NCI-H2227 treated with DMSO at 0.1 percent for 48 hours (cell line): ENCODE measurements at regions not wholly inside any gene's neighbourhood (a gene's known extent, or its start where the extent isn't known, plus 50 kb on each side); places are given as distances from the start of the nearest gene placed in this dataset.

Experiments
- DNase-seq: peaks from one replicate; lab custom pipeline; 2025; lab: John Stamatoyannopoulos, UW

DNA sequence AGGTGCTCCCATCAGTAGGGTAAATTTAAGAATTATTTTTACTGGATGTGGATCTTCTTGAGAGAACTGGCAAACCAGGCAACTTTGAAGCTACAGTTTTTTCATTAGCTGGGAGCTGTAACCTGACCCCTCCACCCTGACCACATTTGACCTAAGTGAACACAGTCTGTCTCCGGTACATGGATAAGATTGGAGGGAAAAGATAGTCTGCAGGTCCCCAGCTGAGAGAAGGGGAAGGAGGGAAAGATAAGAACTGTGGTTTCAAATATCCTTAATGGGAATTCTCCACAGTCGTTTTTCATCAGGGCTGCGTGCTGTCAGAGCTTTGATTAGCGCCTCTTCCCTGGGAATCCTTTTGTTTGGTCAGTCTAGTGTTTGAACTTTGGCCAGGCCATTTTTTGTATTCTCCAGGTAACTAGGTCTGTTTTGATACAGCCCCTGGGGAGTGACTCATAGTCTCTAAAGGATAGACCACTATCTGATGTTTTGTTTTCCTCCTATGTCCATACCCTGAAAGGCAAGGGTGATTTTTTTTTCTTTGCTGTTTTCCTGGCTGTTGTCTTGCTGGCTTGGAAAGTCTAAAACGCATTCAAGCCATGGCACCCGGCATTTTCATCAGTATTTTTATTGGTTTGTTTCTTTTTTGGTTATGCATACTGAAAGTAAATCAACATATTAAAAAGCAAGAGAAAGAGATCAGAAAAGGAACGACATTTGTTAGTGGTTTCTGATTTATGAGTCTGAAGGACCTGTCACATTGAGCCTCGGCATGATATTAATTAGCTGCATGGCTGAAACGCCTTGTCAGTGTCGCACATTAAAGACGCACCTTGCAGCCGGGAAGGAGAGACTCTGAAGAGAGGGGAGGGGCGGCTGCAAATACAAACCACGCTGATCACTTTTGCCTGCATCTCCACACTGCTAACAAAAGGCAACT, 183.4 kb upstream of the FN1 start:
- peak; percentile 90 for DNase-seq

GRCh38 chr2:215618145-215618544, 182.3 kb upstream of the FN1 start:
- DNase-seq, result no peak

GRCh38 chr2:215617060-215617824, 181.4 kb upstream of the FN1 start:
- no peak for DNase-seq

DNA sequence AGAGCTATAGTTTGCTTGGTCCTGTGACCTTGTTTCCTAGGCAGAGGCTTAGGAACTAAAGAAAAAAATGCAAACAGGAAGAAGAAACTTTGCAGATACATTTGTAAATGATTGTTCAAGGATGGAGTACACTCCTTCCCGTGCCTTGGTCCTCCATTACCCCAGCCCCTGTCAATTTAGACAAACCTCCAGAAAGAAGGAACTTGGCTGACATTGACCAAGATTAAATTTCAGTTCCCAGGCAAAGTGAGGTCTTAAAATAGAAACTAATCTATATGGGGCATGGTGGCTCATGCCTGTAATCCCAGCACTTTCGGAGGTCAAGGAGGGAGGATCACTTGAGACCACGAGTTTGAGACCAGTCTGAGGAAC, 179.9 kb upstream of the FN1 start:
- no peak for DNase-seq

DNA sequence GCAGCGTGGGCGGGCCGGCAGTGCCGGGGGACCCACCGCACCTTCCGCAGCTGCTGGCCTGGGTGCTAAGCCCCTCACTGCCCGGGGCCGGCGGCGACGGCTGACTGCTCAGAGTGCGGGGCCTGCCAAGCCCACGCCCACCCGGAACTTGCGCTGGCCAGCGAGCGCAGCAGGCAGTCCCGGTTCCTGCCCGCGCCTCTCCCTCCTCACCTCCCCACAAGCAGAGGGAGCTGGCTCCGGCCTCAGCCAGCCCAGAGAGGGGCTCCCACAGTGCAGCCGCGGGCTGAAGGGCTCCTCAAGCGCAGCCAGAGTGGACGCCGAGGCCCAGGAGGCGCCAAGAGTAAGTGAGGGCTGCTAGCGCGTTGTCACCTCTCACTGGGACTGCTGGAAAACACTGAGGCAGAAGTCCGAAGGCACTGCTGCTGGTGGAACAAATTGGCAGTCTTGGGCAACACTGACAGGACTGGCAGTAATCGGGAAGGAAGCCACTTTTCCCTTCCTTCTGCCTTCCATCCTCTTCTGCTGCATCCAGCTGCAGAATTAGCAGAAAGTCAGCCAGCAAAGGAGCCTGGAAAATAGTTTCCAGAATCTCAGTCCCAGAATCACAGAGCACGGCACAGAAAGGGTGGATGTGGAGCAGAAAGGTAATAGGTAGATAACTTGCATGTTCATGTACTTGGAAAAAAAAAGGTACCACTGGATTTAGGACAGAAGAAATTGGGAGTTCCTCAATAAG, 179.4 kb upstream of the FN1 start:
- no peak for DNase-seq

- no peak for DNase-seq
Measured at GRCh38 chr2:215614296-215614695, 178.4 kb upstream of the FN1 start.

GRCh38 chr2:215613888-215614287, 178.0 kb upstream of the FN1 start:
- DNase-seq, result no peak

GRCh38 chr2:215613280-215613679, 177.4 kb upstream of the FN1 start:
- no peak for DNase-seq

GRCh38 chr2:215612786-215613185, 176.9 kb upstream of the FN1 start:
- no peak for DNase-seq

DNA sequence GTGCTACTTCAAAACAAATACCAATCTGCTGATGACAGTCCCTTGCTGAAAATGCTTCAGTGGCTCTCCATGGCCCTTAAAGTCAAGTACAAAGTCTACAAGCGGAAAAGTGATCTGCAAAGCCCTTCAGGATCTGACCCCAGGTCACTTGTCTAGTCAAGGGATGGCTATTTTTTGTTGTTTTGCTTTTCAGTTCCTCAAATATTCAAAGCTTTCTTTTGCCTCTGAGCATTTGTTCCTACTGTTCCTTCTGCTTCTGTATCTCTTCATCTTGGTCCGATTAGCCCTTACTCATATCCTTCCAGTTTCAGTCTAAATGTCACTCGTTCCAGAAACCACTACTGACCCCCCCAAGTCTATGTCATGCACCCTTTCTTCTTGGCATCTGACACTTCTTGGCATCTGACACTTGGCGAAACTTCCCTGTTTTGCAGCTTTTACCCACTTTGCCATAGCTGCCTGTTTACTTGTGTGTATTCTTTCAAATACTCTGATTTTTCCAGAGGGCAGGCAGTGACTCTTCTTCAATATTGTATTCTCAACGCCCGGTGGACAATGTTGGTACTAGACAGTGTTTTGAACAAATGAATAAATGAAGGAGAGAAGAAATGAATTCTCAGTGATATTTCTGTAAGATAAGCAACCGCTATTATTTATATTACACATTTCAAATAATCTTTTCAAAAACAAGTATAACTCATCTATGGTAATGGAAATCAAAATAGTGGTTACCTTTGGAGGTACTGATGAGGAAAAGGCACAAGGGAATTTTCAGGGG, 175.9 kb upstream of the FN1 start:
- no peak for DNase-seq

GRCh38 chr2:215609089-215610032, 173.5 kb upstream of the FN1 start:
- no peak for DNase-seq

- DNase-seq, result no peak
Measured at GRCh38 chr2:215607766-215608165, 171.9 kb upstream of the FN1 start.

- DNase-seq, result no peak
Measured at GRCh38 chr2:215606219-215606618, 170.4 kb upstream of the FN1 start.

GRCh38 chr2:215605214-215605613, 169.3 kb upstream of the FN1 start:
- no peak for DNase-seq

DNA sequence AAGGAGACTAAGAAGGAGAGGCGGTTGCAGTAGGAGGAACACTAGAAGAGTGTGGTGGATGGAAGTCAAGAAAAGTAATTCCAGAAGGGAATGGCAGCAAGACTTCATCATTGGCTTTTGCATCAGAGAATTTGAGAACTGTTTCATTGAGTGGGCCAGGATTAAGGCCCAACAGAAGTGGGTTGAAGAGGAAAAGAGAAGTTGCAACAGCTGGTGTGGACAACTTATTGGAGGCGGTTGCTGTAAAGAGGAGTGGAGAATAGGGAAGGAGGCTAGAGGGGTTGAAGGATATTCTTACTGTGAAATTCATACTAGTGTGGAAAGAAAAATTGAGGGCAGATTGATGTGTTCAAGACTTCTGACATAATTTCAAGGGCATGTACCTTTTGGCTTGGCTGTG, 168.7 kb upstream of the FN1 start:
- DNase-seq, result no peak

DNA sequence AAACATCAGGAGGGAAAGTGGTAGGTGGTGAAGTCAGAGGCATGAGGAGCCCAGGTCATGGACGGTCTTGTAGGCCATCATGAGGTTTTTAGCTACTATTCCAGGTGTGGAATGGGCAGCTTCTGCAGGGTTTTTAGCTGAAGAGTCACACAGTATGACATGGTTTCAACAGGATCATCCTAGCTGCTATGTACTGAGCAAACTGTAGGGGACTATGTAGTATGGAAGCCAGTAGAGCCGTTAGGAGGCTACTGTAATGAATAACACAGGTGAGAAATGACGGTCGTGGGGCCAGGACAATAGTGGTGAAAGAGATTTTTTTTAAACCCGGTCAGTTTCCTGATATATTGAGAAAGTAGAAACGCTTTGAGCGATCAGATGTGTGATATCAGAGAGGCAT, 167.6 kb upstream of the FN1 start:
- DNase-seq, result no peak

- no peak for DNase-seq
Measured at GRCh38 chr2:215602997-215603396, 167.1 kb upstream of the FN1 start.

GRCh38 chr2:215601990-215602721, 166.3 kb upstream of the FN1 start:
- no peak for DNase-seq

DNA sequence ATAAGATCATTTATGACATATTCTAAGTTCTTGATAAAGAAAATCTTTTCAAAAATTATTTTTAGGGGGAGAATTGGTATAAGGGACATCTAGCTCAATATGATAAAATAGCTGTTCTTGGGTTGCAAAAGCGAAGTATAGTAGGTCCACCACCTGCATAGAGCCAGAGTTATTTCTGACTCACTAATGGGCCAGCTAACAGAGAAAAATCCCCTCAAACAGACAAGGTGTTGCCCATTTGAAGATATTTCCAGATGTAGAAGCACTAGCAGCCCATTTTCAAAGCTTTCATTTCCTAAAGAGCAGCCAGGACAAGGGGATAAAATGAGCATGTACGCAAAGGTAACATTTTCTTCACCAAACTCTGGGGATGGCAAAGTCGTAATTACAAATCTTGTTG, 165.7 kb upstream of the FN1 start:
- DNase-seq, result no peak

- no peak for DNase-seq
Measured at GRCh38 chr2:215598376-215598975, 162.6 kb upstream of the FN1 start.
